DOHH2 (cell line): ENCODE measurements at regions not wholly inside any gene's neighbourhood (a gene's known extent, or its start where the extent isn't known, plus 50 kb on each side); places are given as distances from the start of the nearest gene placed in this dataset.

Experiments
- H3F3A ChIP-seq: fragments of 200-600 bp; sonication (generic), shearing (Covaris generic); 2 replicates; pipeline ENCODE4 v1.6.0; 2016; ENCODE audit warnings: antibody characterized with exemption, mild to moderate bottlenecking; ENCODE audit not compliant: control insufficient read depth, insufficient read depth
- H3K27ac ChIP-seq: fragments of 200-600 bp; sonication (generic); 2 replicates; pipeline ENCODE4 v1.5.1; 2014; ENCODE audit warnings: low read depth, mild to moderate bottlenecking, low read length, moderate library complexity
- H3K27me3 ChIP-seq: fragments of 200-600 bp; sonication (generic); 2 replicates; pipeline ENCODE4 v1.6.1; 2014; ENCODE audit warnings: mild to moderate bottlenecking, low read length, mixed read lengths; ENCODE audit not compliant: control insufficient read depth
- H3K36me3 ChIP-seq: fragments of 200-600 bp; sonication (generic); 2 replicates; pipeline ENCODE4 v1.6.1; 2014; ENCODE audit warnings: mild to moderate bottlenecking, low read length, moderate library complexity, mixed read lengths; ENCODE audit not compliant: control insufficient read depth
- H3K4me1 ChIP-seq: fragments of 200-600 bp; sonication (generic); 2 replicates; pipeline ENCODE4 v1.6.1; 2014; ENCODE audit warnings: mild to moderate bottlenecking, low read length, mixed read lengths; ENCODE audit not compliant: control insufficient read depth
- H3K4me2 ChIP-seq: fragments of 200-600 bp; sonication (generic); 2 replicates; pipeline ENCODE4 v1.6.0; 2014; ENCODE audit warnings: mild to moderate bottlenecking, low read length, moderate library complexity
- H3K4me3 ChIP-seq: fragments of 200-600 bp; sonication (generic); 2 replicates; pipeline ENCODE4 v1.5.1; 2014; ENCODE audit warnings: mild to moderate bottlenecking, low read length, mixed read lengths
- H3K79me2 ChIP-seq: fragments of 200-600 bp; sonication (generic); 2 replicates; pipeline ENCODE4 v1.6.1; 2014; ENCODE audit warnings: mild to moderate bottlenecking, low read length, mixed read lengths; ENCODE audit not compliant: control insufficient read depth
- H3K9me2 ChIP-seq: fragments of 200-600 bp; sonication (generic); replicated peaks from 2 replicates; pipeline ENCODE4 v1.6.1; 2014; ENCODE audit warnings: mild to moderate bottlenecking, low read length, mixed read lengths; ENCODE audit not compliant: control insufficient read depth
- H3K9me3 ChIP-seq: fragments of 200-600 bp; sonication (generic); 2 replicates; pipeline ENCODE4 v1.6.1; 2014; ENCODE audit warnings: antibody characterized with exemption, low read length, mixed read lengths; ENCODE audit not compliant: control insufficient read depth, insufficient read depth
- H4K20me1 ChIP-seq: fragments of 200-600 bp; sonication (generic); 2 replicates; pipeline ENCODE4 v1.6.0; 2014; ENCODE audit warnings: low read depth, mild to moderate bottlenecking, antibody characterized with exemption, low read length, moderate library complexity; ENCODE audit not compliant: control insufficient read depth, insufficient read depth
- CTCF ChIP-seq: fragments of 200-600 bp; sonication (generic); IDR thresholded peaks from one replicate; pipeline ENCODE4 v1.5.1; 2014; ENCODE audit warnings: antibody characterized with exemption, mild to moderate bottlenecking, low read depth, low read length; ENCODE audit not compliant: poor library complexity, severe bottlenecking
- EZH2phosphoT487 ChIP-seq: fragments of 200-600 bp; sonication (generic); IDR thresholded peaks from 2 replicates; pipeline ENCODE4 v1.6.1; 2017; ENCODE audit warnings: borderline replicate concordance, mild to moderate bottlenecking, antibody characterized with exemption, low read length, moderate library complexity, mixed read lengths

- H4K20me1 ChIP-seq = no peaks in the 10 kb centered on the region
- no peaks in the 10 kb centered on the region for H3K9me3 ChIP-seq
- no peak overlapping the region for H3K4me2 ChIP-seq
- H3K79me2 ChIP-seq = no peaks in the 10 kb centered on the region
- no peak overlapping the region for H3K4me3 ChIP-seq
- no peaks in the 10 kb centered on the region for H3K36me3 ChIP-seq
- no peak overlapping the region for H3K27ac ChIP-seq
- no peaks in the 10 kb centered on the region for H3K4me1 ChIP-seq
- TF ChIP-seq CTCF (peak; percentile 48), EZH2phosphoT487 (no peak)
- H3K27me3 ChIP-seq = peaks cover 9% of the 10 kb centered on the region
- no peaks in the 10 kb centered on the region for H3K9me2 ChIP-seq
- H3F3A ChIP-seq = no peaks in the 10 kb centered on the region
Observed at GRCh38 chr18:53698907-53699306, 525.6 kb downstream of the MBD2 start.

- Histone ChIP-seq H3K4me3 (no peak overlapping the region), H4K20me1 (no peaks in the 10 kb centered on the region), H3K9me2 (no peaks in the 10 kb centered on the region), H3K36me3 (no peaks in the 10 kb centered on the region), H3K9me3 (no peaks in the 10 kb centered on the region), H3K27ac (no peak overlapping the region), H3K4me2 (no peak overlapping the region), H3K4me1 (no peaks in the 10 kb centered on the region), H3K79me2 (no peaks in the 10 kb centered on the region), H3K27me3 (no peaks in the 10 kb centered on the region), H3F3A (no peaks in the 10 kb centered on the region)
- TF ChIP-seq CTCF (no peak), EZH2phosphoT487 (no peak)
Observed at GRCh38 chr18:53689886-53690285, 534.6 kb downstream of the MBD2 start.

- Histone ChIP-seq H3K27me3 (no peaks in the 10 kb centered on the region), H3K79me2 (no peaks in the 10 kb centered on the region), H3K4me3 (no peak overlapping the region), H4K20me1 (no peaks in the 10 kb centered on the region), H3K9me3 (no peaks in the 10 kb centered on the region), H3K36me3 (no peaks in the 10 kb centered on the region), H3K9me2 (no peaks in the 10 kb centered on the region), H3K4me1 (no peaks in the 10 kb centered on the region), H3K27ac (no peak overlapping the region), H3F3A (no peaks in the 10 kb centered on the region), H3K4me2 (no peak overlapping the region)
- no peak for TF ChIP-seq CTCF
- no peak for TF ChIP-seq EZH2phosphoT487
Observed at GRCh38 chr18:53686965-53687364, 537.5 kb downstream of the MBD2 start.

- H3K4me3 ChIP-seq = no peak overlapping the region
- H3K4me1 ChIP-seq = no peaks in the 10 kb centered on the region
- H3K9me3 ChIP-seq = no peaks in the 10 kb centered on the region
- no peaks in the 10 kb centered on the region for H4K20me1 ChIP-seq
- no peaks in the 10 kb centered on the region for H3K79me2 ChIP-seq
- no peak for TF ChIP-seq CTCF
- no peak for TF ChIP-seq EZH2phosphoT487
- H3K27ac ChIP-seq = no peak overlapping the region
- H3K36me3 ChIP-seq = no peaks in the 10 kb centered on the region
- H3K9me2 ChIP-seq = no peaks in the 10 kb centered on the region
- no peaks in the 10 kb centered on the region for H3K27me3 ChIP-seq
- H3K4me2 ChIP-seq = no peak overlapping the region
- H3F3A ChIP-seq = no peaks in the 10 kb centered on the region
Observed at GRCh38 chr18:53682796-53683195, 541.7 kb downstream of the MBD2 start.
